Astrocyte (in vitro differentiated cells and primary cell): ENCODE measurements at regions not wholly inside any gene's neighbourhood (a gene's known extent, or its start where the extent isn't known, plus 50 kb on each side); places are given as distances from the start of the nearest gene placed in this dataset.

Experiments
- DNase-seq: peaks from one replicate; pipeline ENCODE4 v3.0.0-alpha.2; 2010; ENCODE audit warnings: low read depth
- FAIRE-seq: peaks from 2 replicates; lab custom pipeline; 2011; peaks lifted over from hg19 to GRCh38; lab: Jason Lieb, UNC
- H2AFZ ChIP-seq: 2 replicates; pipeline ENCODE4 v1.6.0; 2012; ENCODE audit warnings: low read depth, low read length, inconsistent platforms
- H3K27ac ChIP-seq: 2 replicates; pipeline ENCODE4 v1.5.1; 2011; ENCODE audit warnings: low read depth, low read length, inconsistent platforms
- H3K27me3 ChIP-seq: 2 replicates; pipeline ENCODE4 v1.6.0; 2011; ENCODE audit warnings: low read length, inconsistent platforms; ENCODE audit not compliant: insufficient read depth
- H3K36me3 ChIP-seq: 2 replicates; pipeline ENCODE4 v1.5.1; 2011; ENCODE audit warnings: low read length, inconsistent platforms; ENCODE audit not compliant: insufficient read depth
- H3K4me1 ChIP-seq: 2 replicates; pipeline ENCODE4 v1.5.1; 2011; ENCODE audit warnings: low read length, inconsistent platforms; ENCODE audit not compliant: insufficient read depth
- H3K4me2 ChIP-seq: 2 replicates; pipeline ENCODE4 v1.6.0; 2012; ENCODE audit warnings: low read length, inconsistent platforms
- H3K4me3 ChIP-seq: 2 replicates; pipeline ENCODE4 v1.5.1; 2011; ENCODE audit warnings: low read depth, mild to moderate bottlenecking, low read length, inconsistent platforms; ENCODE audit not compliant: insufficient read depth
- H3K79me2 ChIP-seq: 2 replicates; pipeline ENCODE4 v1.6.0; 2012; ENCODE audit warnings: mild to moderate bottlenecking, low read length, inconsistent platforms; ENCODE audit not compliant: insufficient read depth
- H3K9ac ChIP-seq: 2 replicates; pipeline ENCODE4 v1.6.0; 2012; ENCODE audit warnings: mild to moderate bottlenecking, low read length, inconsistent platforms
- H3K9me3 ChIP-seq: 2 replicates; pipeline ENCODE4 v1.5.1; 2012; ENCODE audit warnings: low read depth, mild to moderate bottlenecking, low read length, inconsistent platforms; ENCODE audit not compliant: insufficient read depth
- H4K20me1 ChIP-seq: 2 replicates; pipeline ENCODE4 v1.6.0; 2012; ENCODE audit warnings: low read length, inconsistent platforms; ENCODE audit not compliant: insufficient read depth
- H3K27ac Mint-ChIP-seq: one replicate; pipeline ENCODE4 v1.8.0; 2021; ENCODE audit warnings: mild to moderate bottlenecking, mixed read lengths; ENCODE audit not compliant: unreplicated experiment
- H3K27me3 Mint-ChIP-seq: one replicate; pipeline ENCODE4 v1.8.0; 2021; ENCODE audit warnings: low read depth, mixed read lengths; ENCODE audit not compliant: unreplicated experiment
- H3K36me3 Mint-ChIP-seq: one replicate; pipeline ENCODE4 v1.8.0; 2021; ENCODE audit warnings: low read depth, mixed read lengths; ENCODE audit not compliant: unreplicated experiment
- H3K4me1 Mint-ChIP-seq: one replicate; pipeline ENCODE4 v1.8.0; 2021; ENCODE audit warnings: low read depth, mixed read lengths; ENCODE audit not compliant: unreplicated experiment
- H3K4me3 Mint-ChIP-seq: one replicate; pipeline ENCODE4 v1.8.0; 2021; ENCODE audit warnings: mild to moderate bottlenecking, moderate library complexity, mixed read lengths; ENCODE audit not compliant: unreplicated experiment
- H3K9me3 Mint-ChIP-seq: one replicate; pipeline ENCODE4 v1.8.0; 2021; ENCODE audit warnings: mild to moderate bottlenecking, mixed read lengths; ENCODE audit not compliant: unreplicated experiment
- CTCF ChIP-seq: IDR thresholded peaks from 2 replicates; pipeline ENCODE4 v1.5.1; 2011; ENCODE audit warnings: low read depth, mild to moderate bottlenecking, inconsistent platforms, low read length, moderate library complexity; ENCODE audit not compliant: insufficient read depth
- EZH2 ChIP-seq: IDR thresholded peaks from 2 replicates; pipeline ENCODE4 v1.6.1; 2012; ENCODE audit warnings: mild to moderate bottlenecking, low read length, inconsistent platforms; ENCODE audit not compliant: insufficient read depth

DNA sequence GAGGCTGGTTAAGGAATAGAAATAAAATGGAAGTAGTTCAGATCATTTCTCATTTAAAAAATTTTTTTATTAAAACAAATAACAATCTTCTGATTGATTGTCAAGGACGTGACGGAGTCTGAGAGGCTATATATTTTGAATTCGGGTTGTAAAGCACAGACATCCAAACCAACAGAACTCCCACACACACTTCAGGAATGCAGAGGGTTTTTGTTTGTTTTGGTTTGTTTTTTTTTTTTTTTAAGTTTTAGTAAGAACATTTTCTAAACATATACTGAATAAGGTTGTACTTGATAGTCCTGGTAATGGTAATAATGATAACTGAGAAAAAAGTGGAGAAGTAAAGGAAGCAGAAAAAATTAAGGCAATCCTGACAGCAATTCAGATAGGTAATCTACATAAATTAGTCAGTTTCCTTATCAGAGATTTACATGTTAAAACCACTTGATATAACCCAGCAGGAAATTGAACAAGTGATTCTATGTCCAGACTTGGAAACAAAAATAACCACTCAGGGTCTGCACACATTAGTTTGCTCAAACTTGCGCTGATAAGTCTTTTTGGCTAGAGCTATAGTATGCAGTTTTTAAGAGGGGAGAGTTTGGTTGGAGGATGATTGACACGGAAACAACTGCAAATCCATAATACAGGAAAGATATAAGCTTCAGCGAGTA, 51.5 kb upstream of the CTAGE1 start:
- H3K4me1 ChIP-seq: peaks cover 62% of the 10 kb centered on the region
- Mint-ChIP-seq H3K27ac (peak overlapping the region; percentile 96), H3K4me1 (peaks cover 56% of the 10 kb centered on the region), H3K9me3 (no peaks in the 10 kb centered on the region), H3K4me3 (no peak overlapping the region), H3K27me3 (peaks cover 6% of the 10 kb centered on the region), H3K36me3 (peaks cover 2% of the 10 kb centered on the region)
- H4K20me1 ChIP-seq: no peaks in the 10 kb centered on the region
- FAIRE-seq (no peak), DNase-seq (peak; percentile 34)
- no peaks in the 10 kb centered on the region for H3K27me3 ChIP-seq
- no peak for TF ChIP-seq EZH2
- H3K36me3 ChIP-seq: no peaks in the 10 kb centered on the region
- no peak overlapping the region for H3K4me3 ChIP-seq
- H3K79me2 ChIP-seq: no peaks in the 10 kb centered on the region
- H3K9me3 ChIP-seq: peaks cover 4% of the 10 kb centered on the region
- peak overlapping the region; percentile 72 for H3K9ac ChIP-seq
- peak overlapping the region; percentile 67 for H3K4me2 ChIP-seq
- H2AFZ ChIP-seq: no peak overlapping the region
- peak overlapping the region; percentile 94 for H3K27ac ChIP-seq

DNA sequence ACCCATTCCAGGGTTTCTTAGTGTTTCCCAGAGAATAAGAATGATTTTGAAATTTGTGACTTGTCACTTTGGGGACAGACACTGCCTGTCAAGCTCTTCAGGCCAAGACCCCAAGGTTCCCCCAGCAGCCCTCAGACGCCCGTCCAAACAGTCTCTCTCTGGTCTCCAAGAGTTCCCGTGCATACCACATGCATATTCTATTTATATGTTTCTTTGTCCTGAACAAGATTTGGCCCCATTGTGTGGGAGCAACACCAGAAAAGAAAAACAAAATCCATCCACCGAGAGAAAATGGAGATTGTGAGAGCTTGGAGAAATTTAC, 52.2 kb upstream of the CTAGE1 start:
- DNase-seq (no peak), FAIRE-seq (no peak)
- Histone ChIP-seq H3K4me3 (no peak overlapping the region), H3K27ac (peak overlapping the region; percentile 94), H3K9ac (peak overlapping the region; percentile 72), H3K9me3 (peaks cover 4% of the 10 kb centered on the region), H3K36me3 (no peaks in the 10 kb centered on the region), H3K4me2 (peak overlapping the region; percentile 67), H4K20me1 (no peaks in the 10 kb centered on the region), H3K4me1 (peaks cover 62% of the 10 kb centered on the region), H3K79me2 (no peaks in the 10 kb centered on the region), H3K27me3 (no peaks in the 10 kb centered on the region), H2AFZ (no peak overlapping the region)
- Mint-ChIP-seq H3K27me3 (peaks cover 6% of the 10 kb centered on the region), H3K9me3 (no peaks in the 10 kb centered on the region), H3K4me1 (peaks cover 56% of the 10 kb centered on the region), H3K4me3 (no peak overlapping the region), H3K36me3 (peaks cover 2% of the 10 kb centered on the region), H3K27ac (peak overlapping the region; percentile 88)
- TF ChIP-seq CTCF (no peak), EZH2 (no peak)

- Histone ChIP-seq H2AFZ (peak overlapping the region; percentile 15), H4K20me1 (no peaks in the 10 kb centered on the region), H3K4me3 (no peak overlapping the region), H3K27ac (peak overlapping the region; percentile 94), H3K4me2 (peak overlapping the region; percentile 67), H3K79me2 (no peaks in the 10 kb centered on the region), H3K9ac (peak overlapping the region; percentile 72), H3K27me3 (no peaks in the 10 kb centered on the region), H3K36me3 (no peaks in the 10 kb centered on the region), H3K4me1 (peaks cover 62% of the 10 kb centered on the region), H3K9me3 (peaks cover 4% of the 10 kb centered on the region)
- DNase-seq (peak; percentile 85), FAIRE-seq (peak; percentile 13)
- no peaks in the 10 kb centered on the region for H3K9me3 Mint-ChIP-seq
- peak overlapping the region; percentile 88 for H3K27ac Mint-ChIP-seq
- TF ChIP-seq EZH2: no peak
- peak overlapping the region; percentile 55 for H3K4me3 Mint-ChIP-seq
- H3K27me3 Mint-ChIP-seq: peaks cover 6% of the 10 kb centered on the region
- peaks cover 2% of the 10 kb centered on the region for H3K36me3 Mint-ChIP-seq
- peaks cover 56% of the 10 kb centered on the region for H3K4me1 Mint-ChIP-seq
Observed at GRCh38 chr18:22470248-22471235, 52.8 kb upstream of the CTAGE1 start.
